GM21786 (cell line): ENCODE measurements at regions not wholly inside any gene's neighbourhood (a gene's known extent, or its start where the extent isn't known, plus 50 kb on each side); places are given as distances from the start of the nearest gene placed in this dataset.

Experiments used
- ATAC-seq: cut with Tn5 transposase; IDR thresholded peaks from one replicate; pipeline ENCODE4 v1.9.1; 2021; ENCODE audit not compliant: unreplicated experiment

DNA sequence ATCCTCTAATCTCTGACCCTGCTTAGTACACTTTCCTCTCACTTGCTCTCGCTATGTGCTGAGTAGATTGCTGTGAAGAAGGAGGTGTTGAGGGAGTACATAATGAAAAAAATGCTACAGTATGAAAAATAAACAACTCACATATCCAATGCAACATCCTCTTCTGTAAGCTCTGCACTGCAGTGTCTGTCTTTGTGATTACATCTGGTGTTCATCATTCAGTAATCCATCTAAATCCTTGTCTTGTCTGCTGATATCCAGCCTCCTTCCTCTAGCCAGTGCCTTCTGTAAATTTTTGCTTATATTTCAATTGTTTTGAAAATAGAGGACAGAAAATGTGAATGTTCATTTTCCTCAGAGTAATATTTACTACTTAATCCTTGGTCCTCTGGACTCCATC, 57.4 kb upstream of the CDH12 start:
- no peak for ATAC-seq

DNA sequence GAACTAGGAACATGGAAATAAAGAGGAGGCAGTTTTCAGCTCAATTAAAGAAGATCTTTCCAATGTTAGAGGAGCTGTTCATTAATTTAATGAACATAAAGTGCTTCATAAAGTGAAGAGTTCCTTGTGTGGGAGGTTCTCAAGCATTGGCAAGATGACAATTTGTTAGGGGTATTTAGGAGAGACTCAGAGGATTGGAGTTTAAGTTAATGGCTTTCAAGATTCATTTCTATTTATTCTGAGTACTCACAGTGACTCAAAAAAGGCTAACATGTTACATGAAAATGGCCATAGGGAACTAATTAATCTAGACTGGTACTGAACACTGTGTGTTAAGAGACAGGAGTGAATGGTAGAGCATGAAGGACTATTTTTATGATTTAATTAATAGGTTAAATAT, 55.4 kb upstream of the CDH12 start:
- ATAC-seq, result no peak

DNA sequence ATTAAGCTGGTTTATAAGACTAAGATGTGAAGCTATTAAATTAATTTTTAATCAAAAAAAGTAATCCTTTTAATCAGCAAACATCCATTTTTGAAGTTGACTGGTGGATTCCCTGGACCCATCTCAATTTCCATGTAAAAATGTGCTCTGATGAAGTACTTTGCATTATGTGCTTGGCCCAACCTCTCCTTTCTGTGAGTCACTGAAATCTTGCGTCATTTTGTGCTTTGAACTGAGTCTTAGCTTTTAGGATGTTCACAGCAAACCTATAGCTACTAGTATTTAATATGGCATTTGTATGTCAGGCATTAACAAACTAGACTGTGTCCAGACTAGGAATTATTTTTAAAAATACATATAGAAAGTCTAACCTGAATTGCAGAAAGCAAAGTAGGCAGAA, 55.0 kb upstream of the CDH12 start:
- no peak for ATAC-seq
